GM12891 (cell line): ENCODE measurements at regions not wholly inside any gene's neighbourhood (a gene's known extent, or its start where the extent isn't known, plus 50 kb on each side); places are given as distances from the start of the nearest gene placed in this dataset.

Source experiments
- DNase-seq: peaks from one replicate; pipeline ENCODE4 v3.0.0; 2011; ENCODE audit warnings: low spot score; ENCODE audit not compliant: insufficient read length
- FAIRE-seq: peaks from 2 replicates; lab custom pipeline; 2011; peaks lifted over from hg19 to GRCh38; lab: Jason Lieb, UNC
- PAX5 ChIP-seq: IDR thresholded peaks from 2 replicates; pipeline ENCODE4 v1.6.1; 2011; ENCODE audit warnings: low read length, moderate library complexity, mild to moderate bottlenecking; ENCODE audit not compliant: insufficient read depth, severe bottlenecking
- POLR2A ChIP-seq: IDR thresholded peaks from 2 replicates; pipeline ENCODE4 v1.6.1; 2011; ENCODE audit warnings: low read depth, low read length, control low read depth
- POLR2AphosphoS5 ChIP-seq: IDR thresholded peaks from 2 replicates; pipeline ENCODE4 v1.6.1; 2011; ENCODE audit warnings: low read depth, low read length, control low read depth
- POU2F2 ChIP-seq: IDR thresholded peaks from 2 replicates; pipeline ENCODE4 v1.6.1; 2011; ENCODE audit warnings: low read depth, mild to moderate bottlenecking, control low read depth, low read length, moderate library complexity
- SPI1 ChIP-seq: IDR thresholded peaks from 2 replicates; pipeline ENCODE4 v1.6.1; 2011; ENCODE audit warnings: low read depth, low read length, control low read depth
- TAF1 ChIP-seq: IDR thresholded peaks from 2 replicates; pipeline ENCODE4 v1.6.1; 2011; ENCODE audit warnings: low read depth, low read length, control low read depth

DNA sequence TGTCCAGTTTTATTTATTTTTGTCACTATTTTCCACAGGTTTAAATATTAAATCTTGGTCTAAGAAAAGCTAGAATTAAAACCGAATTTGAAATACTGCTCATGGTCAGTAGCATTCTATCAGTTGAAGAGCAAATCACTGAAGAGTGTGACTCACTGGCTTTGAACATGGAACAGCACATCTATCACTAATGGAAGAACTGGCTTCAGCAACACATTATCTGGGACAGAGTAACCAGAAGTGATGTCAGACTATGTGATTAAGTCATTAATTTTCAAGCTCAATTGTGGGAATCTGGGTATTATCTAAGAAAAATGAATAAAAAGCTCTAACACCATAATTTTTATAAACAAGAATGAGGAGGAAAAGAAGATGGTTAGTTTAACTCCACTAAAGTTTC, 527.5 kb downstream of the TMTC2 start:
- FAIRE-seq (no peak), DNase-seq (no peak)

GRCh38 chr12:83210933-83211332, 524.2 kb downstream of the TMTC2 start:
- DNase-seq (no peak), FAIRE-seq (no peak)
- TF ChIP-seq POLR2AphosphoS5, result no peak
- no peak for TF ChIP-seq PAX5
- TF ChIP-seq TAF1, result no peak
- no peak for TF ChIP-seq POLR2A
- TF ChIP-seq POU2F2, result no peak
- TF ChIP-seq SPI1, result no peak

More for the DNA sequence above, 527.5 kb downstream of the TMTC2 start:
- TF ChIP-seq PAX5, result no peak
- no peak for TF ChIP-seq POLR2A
- no peak for TF ChIP-seq TAF1
- TF ChIP-seq POU2F2, result no peak
- no peak for TF ChIP-seq POLR2AphosphoS5
- no peak for TF ChIP-seq SPI1

DNA sequence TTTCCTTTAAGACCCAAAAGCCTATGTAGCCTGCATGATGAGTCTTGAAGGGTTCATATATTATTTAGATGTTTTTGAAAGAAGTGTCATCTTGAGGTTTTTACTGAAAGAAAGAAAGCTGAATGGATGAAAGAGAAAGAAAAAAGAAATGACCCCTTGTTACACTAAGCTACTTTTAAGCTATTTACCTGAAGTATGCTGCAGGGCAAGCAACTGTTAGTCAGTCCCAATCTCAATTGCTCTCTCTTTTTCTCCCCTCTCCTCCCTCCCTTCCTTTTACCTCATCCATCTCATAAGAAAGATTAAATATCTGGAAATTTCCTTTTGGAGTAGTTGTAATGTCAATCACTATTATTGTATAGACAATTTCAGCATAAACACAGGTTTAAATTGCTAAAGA, 512.4 kb downstream of the TMTC2 start:
- no peak for TF ChIP-seq POLR2AphosphoS5
- TF ChIP-seq TAF1, result no peak
- TF ChIP-seq POLR2A, result no peak
- no peak for TF ChIP-seq PAX5
- no peak for TF ChIP-seq SPI1
- TF ChIP-seq POU2F2, result no peak
- no peak for FAIRE-seq

DNA sequence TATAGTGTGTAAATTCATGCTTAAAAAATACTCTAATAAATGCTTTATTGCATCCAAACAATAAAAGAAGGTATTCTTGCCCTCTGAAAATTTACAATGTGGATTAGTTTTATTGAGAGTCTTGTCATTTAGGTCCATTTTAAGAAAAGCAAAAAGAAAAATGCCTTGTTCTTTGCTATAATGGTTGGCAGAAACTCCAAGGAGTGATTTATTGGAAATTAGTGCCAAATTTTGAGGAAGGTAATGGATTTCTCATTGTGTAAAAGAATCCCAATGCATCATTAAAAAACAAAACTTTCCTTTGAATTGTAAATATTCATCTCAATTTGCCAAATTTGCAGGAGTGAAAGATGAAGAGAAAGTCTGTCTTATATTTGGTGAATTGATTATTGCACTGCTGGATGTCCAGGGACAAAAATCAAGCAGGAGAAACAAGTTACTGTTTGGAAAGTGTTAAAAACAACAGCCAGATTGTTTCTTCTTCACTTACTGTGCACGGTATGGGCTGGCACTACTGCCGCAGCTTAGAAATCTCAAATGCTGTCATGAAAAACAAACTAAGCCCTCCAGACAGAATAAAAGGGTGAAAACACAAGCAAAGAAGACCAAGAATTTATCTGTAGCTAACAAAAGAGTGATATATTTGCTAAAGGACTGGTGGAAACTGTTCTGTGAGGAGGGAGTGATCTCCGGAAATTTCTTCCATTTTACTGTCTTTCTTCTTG, 511.7 kb downstream of the TMTC2 start:
- TF ChIP-seq TAF1, result no peak
- no peak for TF ChIP-seq POU2F2
- no peak for TF ChIP-seq PAX5
- no peak for TF ChIP-seq POLR2AphosphoS5
- no peak for TF ChIP-seq POLR2A
- no peak for TF ChIP-seq SPI1
- DNase-seq (no peak), FAIRE-seq (no peak)

More for the DNA sequence above, 512.4 kb downstream of the TMTC2 start:
- no peak for DNase-seq

- FAIRE-seq (no peak), DNase-seq (no peak)
These were observed 510.8 kb downstream of the TMTC2 start for GRCh38 chr12:83197483-83197914.

GRCh38 chr12:83196694-83197350, 510.1 kb downstream of the TMTC2 start:
- TF ChIP-seq POLR2A (no peak), SPI1 (no peak), POLR2AphosphoS5 (no peak), TAF1 (no peak), POU2F2 (no peak), PAX5 (no peak)
- FAIRE-seq (no peak), DNase-seq (no peak)

More at GRCh38 chr12:83197483-83197914, 510.8 kb downstream of the TMTC2 start:
- TF ChIP-seq POU2F2, result no peak
- no peak for TF ChIP-seq SPI1
- no peak for TF ChIP-seq POLR2AphosphoS5
- no peak for TF ChIP-seq TAF1
- TF ChIP-seq POLR2A, result no peak
- no peak for TF ChIP-seq PAX5

GRCh38 chr12:83190631-83191390, 504.1 kb downstream of the TMTC2 start:
- FAIRE-seq (no peak), DNase-seq (no peak)
- TF ChIP-seq POLR2A, result no peak
- TF ChIP-seq SPI1, result no peak
- no peak for TF ChIP-seq POU2F2
- TF ChIP-seq TAF1, result no peak
- no peak for TF ChIP-seq POLR2AphosphoS5
- no peak for TF ChIP-seq PAX5

GRCh38 chr12:83186419-83186818, 499.7 kb downstream of the TMTC2 start:
- FAIRE-seq (no peak), DNase-seq (no peak)
- no peak for TF ChIP-seq TAF1
- no peak for TF ChIP-seq POU2F2
- TF ChIP-seq SPI1, result no peak
- no peak for TF ChIP-seq POLR2A
- TF ChIP-seq POLR2AphosphoS5, result no peak
- TF ChIP-seq PAX5, result no peak

DNA sequence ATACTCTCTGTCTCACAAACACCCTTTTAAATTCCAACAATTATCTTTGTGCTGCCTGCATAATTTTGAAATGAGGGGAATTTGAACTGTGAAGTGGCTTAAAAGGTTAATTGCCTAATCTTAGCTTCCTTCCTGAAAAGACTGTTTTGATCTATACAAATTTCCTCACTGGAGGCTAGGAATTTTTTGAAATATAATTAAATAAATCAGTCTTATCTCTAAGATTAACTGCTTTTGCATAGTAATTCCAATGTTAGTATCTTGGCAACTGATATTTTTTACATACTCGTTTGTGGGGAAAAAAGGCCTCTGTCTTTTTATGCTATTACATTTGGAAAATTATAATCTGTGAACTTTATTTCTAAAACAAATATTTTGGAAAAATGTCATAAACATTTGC, 498.5 kb downstream of the TMTC2 start:
- DNase-seq, result no peak
- TF ChIP-seq TAF1 (no peak), POLR2A (no peak), SPI1 (no peak), PAX5 (no peak)
- FAIRE-seq, result no peak
